Renal cortex interstitium (tissue), 11 donors: ENCODE measurements at regions not wholly inside any gene's neighbourhood (a gene's known extent, or its start where the extent isn't known, plus 50 kb on each side); places are given as distances from the start of the nearest gene placed in this dataset.

Experiments used
- DNase-seq, 11 donors: peaks; one replicate each; pipeline ENCODE4 v3.0.0-alpha.2; 2013; ENCODE audit warnings: low read depth in 9 of 11, low spot score in 4 of 11; ENCODE audit errors: extremely low read depth in 1 of 11

DNA sequence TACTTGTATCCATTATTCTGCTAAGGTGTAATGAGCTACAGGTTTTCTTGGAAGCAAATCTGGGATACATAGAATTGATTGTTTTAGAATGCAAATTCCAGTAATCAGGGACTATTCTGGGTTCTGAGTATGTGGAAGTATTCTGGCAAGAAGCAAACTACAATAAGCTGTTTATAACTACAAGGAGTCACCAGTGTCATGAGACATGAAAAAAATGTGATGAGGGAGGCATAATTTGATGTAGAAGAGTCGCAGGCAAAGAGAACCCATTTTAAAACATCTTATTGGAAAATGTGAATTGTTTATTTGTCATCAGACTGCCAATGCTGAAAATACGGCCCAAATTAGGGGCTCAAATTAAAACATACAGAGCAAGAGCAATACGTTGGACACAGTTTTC, 321.8 kb upstream of the E2F7 start:
- no peak for DNase-seq

DNA sequence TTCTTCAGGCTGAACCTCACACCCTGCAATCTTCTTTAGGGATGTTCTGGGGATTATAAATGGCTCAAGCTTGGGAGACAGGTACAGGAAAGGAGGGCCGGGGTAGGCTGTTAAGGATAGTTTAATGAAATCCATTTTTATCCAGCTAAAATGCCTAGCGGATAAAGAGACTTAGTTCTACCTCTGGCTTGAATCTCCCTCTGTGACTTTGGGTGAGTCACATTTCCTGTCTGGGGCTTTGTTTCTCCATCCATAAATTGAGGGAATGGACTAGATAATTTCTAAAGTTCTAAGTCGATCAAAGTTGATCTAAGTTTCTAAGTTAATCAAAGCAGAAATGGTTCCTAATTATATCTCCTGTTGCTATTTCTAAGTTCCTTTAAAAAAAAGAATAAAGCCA, 319.6 kb upstream of the E2F7 start:
- no peak for DNase-seq

DNA sequence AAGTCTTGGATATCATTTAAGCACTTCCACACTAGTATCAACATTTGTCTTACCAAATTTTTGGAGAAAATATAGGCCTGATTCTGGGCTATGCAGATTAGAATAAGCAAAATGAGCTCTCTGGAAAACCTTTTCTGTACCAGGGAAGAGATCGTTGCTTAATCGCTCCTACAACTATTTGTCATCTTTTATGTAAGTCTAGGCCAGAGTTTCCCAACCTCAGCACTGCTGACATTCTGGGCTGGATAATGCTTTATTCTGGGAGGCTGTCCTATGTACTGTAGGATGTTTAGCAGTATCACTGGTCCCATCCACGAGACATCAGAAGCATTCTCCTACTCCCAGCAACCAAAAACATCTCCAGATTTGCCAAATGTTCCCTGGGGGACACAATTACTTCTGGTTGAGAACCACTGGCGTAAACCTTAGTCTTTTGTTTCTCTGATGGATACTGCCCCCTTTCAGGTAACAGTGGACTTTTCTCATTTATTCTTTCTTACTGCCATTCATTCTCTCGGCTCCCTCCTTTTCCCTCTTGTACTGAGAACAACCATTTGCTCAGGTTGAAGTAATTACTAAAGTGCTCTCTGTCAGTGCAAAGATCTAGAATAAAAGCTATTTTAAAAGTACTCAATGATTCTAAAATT, 316.9 kb upstream of the E2F7 start:
- no peak for DNase-seq

DNA sequence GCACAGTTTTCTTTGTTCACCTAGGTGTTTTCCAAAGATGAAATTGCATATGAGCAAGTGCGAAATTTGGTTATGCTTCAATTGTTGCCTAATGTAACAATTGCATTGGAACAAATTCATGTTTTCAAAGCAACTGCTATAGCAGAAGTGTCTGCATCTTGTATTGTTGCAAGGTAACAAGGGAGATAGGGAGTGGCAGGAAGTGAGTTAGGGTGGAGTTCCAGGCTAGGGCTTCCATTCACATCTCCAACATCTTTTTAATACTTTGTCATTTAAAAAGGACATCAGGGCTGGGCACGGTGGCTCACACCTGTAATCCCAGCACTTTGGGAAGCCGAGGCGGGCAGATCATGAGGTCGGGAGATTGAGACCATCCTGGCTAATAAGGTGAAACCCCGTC, 312.3 kb upstream of the E2F7 start:
- DNase-seq: no peak

DNA sequence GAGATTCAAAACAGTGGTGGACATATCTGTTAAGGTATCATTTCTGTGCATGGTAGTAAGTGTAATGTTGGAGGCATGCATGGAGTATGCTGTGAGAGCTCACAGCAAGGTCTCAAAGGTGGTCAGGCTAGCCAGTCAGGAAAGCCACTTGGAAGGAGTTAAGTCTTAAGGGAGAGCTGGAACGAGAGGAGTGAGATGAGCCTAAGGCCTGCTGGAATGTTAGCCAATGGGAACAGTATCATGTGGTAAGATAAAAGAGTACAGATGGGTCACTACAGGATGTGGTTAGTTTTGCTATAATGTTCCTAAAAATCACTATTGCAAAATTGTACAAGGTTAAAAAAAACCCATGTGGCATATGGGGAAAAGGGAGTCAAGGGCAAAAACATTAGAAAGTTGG, 311.7 kb upstream of the E2F7 start:
- no peak for DNase-seq

DNA sequence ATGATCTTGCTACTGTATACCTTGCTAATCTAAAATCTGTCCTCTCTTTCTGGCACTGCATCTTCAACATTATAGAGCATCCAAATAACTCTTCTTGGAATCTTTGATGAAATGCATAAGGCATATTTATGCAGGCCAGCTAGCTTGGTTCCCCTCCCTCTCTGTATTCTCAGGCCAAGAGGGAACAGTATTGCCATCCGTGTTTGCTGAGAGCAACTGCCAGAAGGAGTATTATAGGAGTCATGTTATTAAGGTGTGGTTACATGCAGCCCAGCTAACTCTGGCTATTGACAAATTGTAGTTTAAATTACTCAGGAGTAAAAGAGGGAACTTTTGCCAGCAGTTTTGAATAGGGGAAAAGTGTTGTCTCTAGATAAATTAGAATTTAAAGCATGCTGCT, 309.3 kb upstream of the E2F7 start:
- DNase-seq: no peak

DNA sequence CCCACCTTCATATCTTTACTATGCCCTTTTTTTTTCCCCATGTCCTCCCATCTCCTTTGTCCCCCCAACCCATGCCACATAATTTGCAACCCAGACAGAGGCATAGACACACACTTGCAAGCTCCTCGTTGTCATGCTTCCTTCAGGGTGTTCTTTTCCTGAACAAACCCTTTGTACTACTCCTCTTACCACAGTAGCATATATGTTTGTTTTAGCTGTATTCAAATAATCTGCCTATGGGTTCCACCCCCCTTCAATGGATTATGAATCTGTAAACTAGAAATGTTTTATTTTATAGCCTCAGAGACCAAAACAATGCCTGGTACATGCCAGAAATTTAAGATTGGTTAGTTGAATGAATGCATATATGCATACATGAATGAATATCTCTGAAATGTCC, 307.1 kb upstream of the E2F7 start:
- DNase-seq: no peak

DNA sequence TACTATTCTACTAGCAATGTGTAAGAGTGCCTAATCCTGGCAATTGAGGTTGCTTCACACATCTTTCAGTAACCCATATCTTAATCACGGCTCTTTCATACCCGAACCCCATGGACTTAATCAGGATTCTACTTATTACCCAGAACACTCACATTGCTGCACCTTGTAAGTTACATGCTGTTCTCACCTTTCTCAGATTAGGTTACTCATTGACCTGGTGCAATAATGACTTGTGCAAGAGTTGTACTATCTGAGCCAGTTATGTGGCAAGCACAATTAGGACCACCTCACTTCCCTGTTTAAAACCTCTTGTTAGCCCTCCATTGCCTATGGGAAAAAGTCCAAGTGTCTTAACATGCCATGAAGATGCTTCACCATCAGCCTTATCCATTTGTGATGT, 306.7 kb upstream of the E2F7 start:
- no peak for DNase-seq

DNA sequence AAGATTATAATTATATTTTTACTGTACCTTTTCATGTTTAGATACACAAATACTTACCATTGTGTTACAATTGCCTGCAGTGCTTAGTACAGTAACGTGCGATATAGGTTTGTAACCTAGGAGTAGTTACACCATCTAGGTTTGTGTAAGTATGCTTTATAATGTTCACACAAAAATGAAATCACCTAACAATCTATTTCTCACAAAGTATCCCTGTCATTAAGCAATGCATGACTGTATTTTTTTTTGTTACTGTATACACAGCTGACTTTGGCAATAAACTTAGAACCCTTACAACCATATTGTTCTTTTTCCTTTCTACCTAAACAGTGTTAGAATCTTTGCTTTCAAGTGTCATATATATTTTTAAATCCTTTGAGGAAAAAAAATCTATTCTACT, 303.0 kb upstream of the E2F7 start:
- DNase-seq: no peak

DNA sequence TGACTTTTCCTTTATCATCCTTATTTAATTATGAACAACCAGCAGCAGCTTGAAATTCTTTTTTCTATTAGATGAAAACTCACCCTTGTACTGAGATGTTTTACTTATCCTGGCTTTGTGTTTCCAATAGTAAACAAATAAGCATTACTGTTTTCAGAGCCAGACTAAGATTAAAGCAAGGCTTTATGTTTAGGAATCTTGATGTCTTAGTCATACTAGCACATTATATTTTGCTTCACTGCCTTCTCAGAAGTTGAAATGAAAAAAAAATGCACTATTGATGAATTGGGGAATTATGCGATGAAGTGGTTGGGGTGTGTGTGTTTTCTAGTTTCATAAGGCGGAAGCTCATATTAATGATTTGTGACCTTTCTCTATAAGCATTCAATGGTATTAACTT, 301.2 kb upstream of the E2F7 start:
- DNase-seq: no peak

DNA sequence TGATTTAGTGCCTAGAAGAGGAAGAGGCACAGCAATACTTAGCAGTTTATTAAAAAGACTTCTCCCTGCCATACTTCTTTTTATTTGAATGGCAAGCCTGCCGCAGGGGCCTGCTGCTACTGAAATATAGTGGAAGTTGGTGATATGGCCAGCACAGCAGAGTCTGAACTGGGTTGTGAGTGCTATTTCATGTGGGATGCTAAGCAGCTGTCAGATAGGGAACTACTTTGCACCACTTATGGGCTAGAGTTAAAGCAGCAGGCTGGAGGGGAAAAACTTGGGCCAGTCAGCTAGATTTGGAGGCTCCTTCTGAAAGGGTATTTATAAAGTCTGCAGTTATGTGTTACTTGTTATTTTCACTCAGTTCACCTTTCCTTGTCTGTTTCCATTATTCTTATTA, 299.0 kb upstream of the E2F7 start:
- no peak for DNase-seq

DNA sequence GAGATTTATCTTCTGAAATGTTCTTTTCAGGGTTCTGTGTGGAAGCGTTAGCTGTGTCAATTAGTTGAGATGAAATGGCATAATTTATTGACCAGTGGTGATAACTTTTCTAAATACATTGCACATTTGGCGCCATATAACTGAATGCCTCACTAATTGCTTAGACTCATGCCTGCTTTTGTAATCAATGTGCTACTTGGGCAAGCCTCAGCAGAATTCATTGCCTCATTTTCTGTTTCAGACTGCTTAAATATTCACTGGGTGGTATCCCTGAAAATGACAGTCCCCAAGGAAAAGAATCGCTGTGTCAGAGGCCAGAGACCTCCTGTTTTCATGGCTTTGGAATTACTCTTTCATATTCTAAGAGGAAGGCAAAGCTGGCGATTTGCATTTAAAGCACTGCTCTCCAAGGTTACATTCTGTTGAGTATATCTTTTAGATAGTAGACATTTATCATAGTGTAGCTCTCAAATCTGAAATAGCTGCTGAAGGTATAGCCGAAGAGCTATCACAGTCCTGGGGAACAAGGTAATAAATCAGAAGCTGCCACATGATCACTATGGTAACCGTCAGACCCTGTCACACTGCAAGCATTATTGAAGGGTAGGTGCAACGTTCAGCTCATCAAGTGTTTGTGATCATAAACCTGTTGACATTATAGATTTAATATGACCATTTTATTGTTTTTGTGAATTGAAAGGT, 297.3 kb upstream of the E2F7 start:
- DNase-seq: no peak

DNA sequence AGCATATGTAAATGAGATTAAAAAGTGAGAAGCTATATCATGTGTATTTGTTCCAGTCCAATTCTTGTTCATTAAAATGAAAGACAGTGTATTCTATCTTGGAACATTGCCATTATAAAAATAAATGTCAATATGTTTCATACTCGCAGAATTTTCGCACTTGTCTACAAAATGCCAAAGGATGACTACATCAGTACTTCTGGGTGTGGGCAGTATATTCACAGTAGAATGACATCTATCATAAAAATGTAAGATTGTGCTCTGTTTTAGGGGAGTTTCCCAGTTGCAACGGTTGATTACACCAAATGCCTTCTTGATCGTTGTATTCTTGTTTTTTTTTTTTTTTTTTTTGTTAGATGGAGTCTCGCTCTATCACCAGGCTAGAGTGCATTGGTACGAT, 292.3 kb upstream of the E2F7 start:
- no peak for DNase-seq

DNA sequence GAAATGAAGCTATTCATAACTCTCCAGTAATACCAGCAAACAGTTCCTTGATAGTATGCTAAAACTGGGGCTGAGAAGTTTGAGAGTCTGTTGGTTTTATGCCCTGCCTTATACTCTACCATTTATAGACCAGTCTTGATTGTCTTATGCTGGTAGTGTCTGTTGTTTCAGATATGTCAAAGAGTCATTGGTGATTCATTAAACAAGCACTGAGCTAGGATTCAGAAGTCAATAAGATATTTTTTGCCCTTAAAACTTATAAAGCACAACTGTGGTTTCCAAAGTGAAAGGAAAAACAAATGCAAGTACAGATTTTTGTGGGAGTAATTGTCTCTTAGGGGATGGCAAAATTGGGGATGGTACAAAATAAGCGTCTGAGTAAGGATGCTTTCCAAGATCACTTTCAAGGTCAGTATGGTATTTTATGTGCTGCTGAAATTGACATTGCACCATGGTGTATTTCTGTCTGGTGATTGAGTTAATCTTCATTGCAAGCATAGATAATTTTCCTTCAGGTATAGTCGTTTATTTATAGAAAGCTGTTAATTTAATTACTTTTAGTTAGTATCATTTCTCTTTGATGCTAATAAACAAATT, 289.5 kb upstream of the E2F7 start:
- no peak for DNase-seq

DNA sequence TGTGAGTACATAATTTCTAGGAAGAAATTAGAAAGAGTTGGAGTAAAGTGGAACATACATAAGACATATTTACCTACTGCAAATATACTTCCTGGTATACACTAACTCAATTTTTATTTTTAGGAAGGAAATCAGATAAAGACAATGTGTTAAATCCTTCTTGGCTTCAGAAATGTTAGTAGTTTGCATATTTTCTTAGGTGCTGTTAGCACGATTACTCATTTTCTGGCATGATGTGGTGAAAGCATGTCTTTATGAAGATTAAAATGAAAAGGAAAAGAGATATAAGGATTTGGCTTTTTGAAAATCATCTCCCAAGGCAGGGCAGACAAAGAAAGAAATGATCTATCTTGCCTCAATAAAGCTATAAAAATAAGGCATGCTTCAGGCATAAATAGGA, 287.6 kb upstream of the E2F7 start:
- DNase-seq: no peak

DNA sequence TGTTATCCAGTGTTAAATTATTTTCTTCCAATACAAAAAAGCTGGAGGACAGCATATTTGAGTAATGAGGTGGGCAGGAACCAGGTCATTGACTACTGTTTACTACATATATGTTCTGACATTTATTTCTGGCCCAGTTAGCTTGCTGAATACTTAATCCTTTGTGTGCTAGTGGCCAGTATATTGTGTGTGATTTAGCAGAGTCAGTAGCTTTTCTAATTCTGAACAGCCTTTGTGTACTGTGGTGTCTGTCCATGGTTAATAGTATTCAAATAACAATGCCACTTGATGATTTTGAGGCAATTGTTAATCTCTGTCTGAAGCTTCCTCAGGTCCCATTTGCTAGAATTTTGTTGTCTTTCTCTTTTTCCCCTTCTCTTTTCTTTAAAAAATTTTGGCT, 286.5 kb upstream of the E2F7 start:
- DNase-seq: no peak

DNA sequence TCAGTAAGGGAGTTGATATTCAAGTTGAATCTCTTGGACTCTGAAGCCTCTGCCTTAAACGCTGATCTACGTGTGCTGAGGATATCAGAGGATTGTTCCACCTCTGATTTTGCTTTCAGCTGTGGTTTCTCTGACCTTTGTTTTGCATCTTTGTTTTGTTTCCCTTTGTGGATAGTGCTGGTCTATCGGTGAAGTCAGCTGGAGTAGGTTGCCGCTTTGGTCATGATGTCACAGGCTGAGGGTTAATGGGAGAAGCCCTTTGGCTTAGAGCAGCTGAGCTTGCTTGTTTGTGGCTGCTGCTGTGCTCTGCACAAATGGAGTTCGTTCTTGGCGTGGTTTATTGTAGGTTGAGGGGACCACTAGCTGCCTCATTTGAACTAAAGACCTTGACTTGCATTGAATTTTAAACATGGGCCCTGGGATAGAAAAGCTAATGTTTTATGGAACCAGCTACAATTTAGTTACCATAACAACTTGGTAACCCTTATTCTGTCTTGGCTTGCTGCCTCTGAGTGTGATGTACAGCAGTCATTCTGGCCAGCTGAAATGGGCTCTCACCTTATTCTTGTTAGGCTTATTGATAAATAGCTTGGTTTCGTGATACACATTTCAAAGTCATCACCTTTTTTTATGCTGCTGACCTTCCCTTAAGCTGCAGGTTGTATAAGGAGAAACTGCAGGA, 284.5 kb upstream of the E2F7 start:
- DNase-seq: no peak

DNA sequence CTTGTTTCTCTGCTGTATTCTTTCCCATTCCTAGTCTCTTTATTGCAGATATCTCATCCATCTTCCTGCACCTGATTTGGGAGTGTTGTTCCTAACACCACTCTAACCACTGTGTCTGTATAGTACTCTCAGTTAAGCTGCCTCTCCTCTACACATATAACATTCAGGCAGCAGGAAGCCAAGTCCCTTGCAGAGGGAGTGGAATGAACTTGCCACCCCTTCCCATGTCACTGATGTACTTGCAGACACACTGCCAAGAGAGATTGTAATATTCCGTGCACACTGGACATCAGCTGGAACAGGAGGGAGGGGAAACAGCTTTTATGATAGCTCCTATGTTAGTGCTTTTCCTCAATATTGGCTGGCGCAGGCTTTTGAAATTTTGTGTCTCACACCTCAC, 281.6 kb upstream of the E2F7 start:
- DNase-seq: no peak

DNA sequence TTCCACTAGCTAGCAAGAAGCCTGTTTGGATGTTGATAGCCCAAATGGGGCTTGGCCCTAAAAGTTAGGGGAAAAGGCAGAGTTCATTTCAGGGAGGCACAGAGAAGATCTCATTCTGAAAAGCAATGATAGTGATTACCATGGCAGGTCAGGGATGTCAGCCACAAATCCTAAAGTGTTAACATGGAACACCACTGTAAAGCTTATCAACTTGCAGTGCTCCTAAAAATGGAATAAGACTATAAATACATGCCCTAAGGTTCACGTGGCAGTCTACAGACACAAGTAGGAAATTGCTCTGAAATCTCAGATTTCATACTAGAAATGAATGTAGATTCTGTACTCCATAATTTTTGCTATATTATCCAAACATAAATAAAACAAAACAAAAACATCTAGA, 280.0 kb upstream of the E2F7 start:
- no peak for DNase-seq

DNA sequence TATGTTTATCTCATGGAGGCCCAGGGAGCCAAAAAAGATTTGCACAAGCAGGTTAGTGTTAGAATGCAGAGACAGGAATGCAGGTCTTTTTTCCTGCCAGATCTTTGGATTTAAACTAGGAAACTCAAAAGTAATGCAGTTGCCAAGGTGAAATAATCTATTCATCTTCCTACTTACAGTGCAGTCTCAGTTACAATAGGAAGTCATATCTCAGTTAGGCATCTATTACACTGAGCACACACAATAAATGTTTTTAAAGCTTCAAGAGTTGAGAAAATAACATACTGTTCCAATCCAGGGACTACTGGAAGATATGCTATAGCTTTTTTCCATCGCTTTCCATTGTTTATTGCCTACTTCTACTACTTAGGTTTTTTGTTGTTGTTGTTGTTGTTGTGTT, 279.3 kb upstream of the E2F7 start:
- DNase-seq: no peak
